GM21786 (cell line): ENCODE measurements at regions not wholly inside any gene's neighbourhood (a gene's known extent, or its start where the extent isn't known, plus 50 kb on each side); places are given as distances from the start of the nearest gene placed in this dataset.

Experiments used
- ATAC-seq: cut with Tn5 transposase; IDR thresholded peaks from one replicate; pipeline ENCODE4 v1.9.1; 2021; ENCODE audit not compliant: unreplicated experiment

GRCh38 chr10:34872820-34873219 is 57.7 kb upstream of the PARD3 start:
- no peak for ATAC-seq

GRCh38 chr10:34869135-34869836 is 54.2 kb upstream of the PARD3 start:
- ATAC-seq: no peak

GRCh38 chr10:34868589-34868988 is 53.5 kb upstream of the PARD3 start:
- ATAC-seq: no peak

- no peak for ATAC-seq
Measured at GRCh38 chr10:34866848-34867247, 51.8 kb upstream of the PARD3 start.
